HG03103 (cell line): ENCODE measurements at regions not wholly inside any gene's neighbourhood (a gene's known extent, or its start where the extent isn't known, plus 50 kb on each side); places are given as distances from the start of the nearest gene placed in this dataset.

Source experiments
- ATAC-seq: cut with Tn5 transposase; IDR thresholded peaks from one replicate; pipeline ENCODE4 v1.9.1; 2021; ENCODE audit warnings: low read depth; ENCODE audit not compliant: unreplicated experiment

- peak; percentile 56 for ATAC-seq
These were observed 156.2 kb downstream of the MELK start for GRCh38 chr9:36728651-36729520.

- ATAC-seq, result no peak
These were observed 157.2 kb downstream of the MELK start for GRCh38 chr9:36729906-36730305.

GRCh38 chr9:36730414-36730813, 157.7 kb downstream of the MELK start:
- ATAC-seq, result no peak

- no peak for ATAC-seq
These were observed 158.6 kb downstream of the MELK start for GRCh38 chr9:36731068-36731956.

GRCh38 chr9:36734737-36735136, 162.0 kb downstream of the MELK start:
- no peak for ATAC-seq

- ATAC-seq, result no peak
These were observed 164.0 kb downstream of the MELK start for GRCh38 chr9:36736648-36737047.

GRCh38 chr9:36738318-36738976, 165.8 kb downstream of the MELK start:
- no peak for ATAC-seq

- ATAC-seq, result no peak
These were observed 166.8 kb downstream of the MELK start for GRCh38 chr9:36739373-36740116.

- no peak for ATAC-seq
These were observed 169.6 kb downstream of the MELK start for GRCh38 chr9:36742264-36742663.

GRCh38 chr9:36744678-36745077, 172.0 kb downstream of the MELK start:
- no peak for ATAC-seq

GRCh38 chr9:36745977-36746376, 173.3 kb downstream of the MELK start:
- no peak for ATAC-seq

- no peak for ATAC-seq
These were observed 173.7 kb downstream of the MELK start for GRCh38 chr9:36746415-36746814.

- no peak for ATAC-seq
These were observed 175.7 kb downstream of the MELK start for GRCh38 chr9:36748322-36748899.

- ATAC-seq, result no peak
These were observed 176.8 kb downstream of the MELK start for GRCh38 chr9:36749461-36749860.

GRCh38 chr9:36750630-36751029, 177.9 kb downstream of the MELK start:
- no peak for ATAC-seq

- ATAC-seq, result no peak
These were observed 182.3 kb downstream of the MELK start for GRCh38 chr9:36755019-36755418.

- ATAC-seq, result no peak
These were observed 186.4 kb downstream of the MELK start for GRCh38 chr9:36759141-36759540.

- no peak for ATAC-seq
These were observed 187.3 kb downstream of the MELK start for GRCh38 chr9:36759976-36760375.

GRCh38 chr9:36760667-36761420, 188.1 kb downstream of the MELK start:
- ATAC-seq, result no peak
